ENCODE measurements at regions not wholly inside any gene's neighbourhood (a gene's known extent, or its start where the extent isn't known, plus 50 kb on each side); places are given as distances from the start of the nearest gene placed in this dataset.
"Not testable (repeated sequence)": the region's sequence is repeated elsewhere in the genome, so short reads cannot be mapped to it uniquely, and the experiment has no call there.

DNA sequence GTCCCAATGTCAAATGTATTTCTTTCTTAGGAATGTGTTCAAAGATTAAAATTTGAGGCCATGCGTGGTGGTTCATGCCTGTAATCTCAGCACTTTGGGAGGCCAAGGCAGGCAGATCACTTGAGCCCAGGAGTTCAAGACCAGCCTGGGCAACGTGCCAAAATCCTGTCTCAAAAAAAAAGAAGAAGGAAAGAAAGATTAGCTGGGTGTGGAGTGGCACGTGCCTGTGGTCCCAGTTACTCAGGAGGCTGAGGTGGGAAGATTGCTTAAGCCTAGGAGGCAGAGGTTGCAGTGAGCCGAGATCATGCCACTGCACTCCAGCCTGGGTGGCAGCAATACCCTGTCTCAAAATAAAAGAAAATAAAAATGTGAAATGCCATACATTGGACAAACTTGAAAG, 117.5 kb upstream of the SPATA31C2 start:
- not testable (repeated sequence) for TF ChIP-seq RAD21 (IDR thresholded peaks at IDR 0.05); SP1 (IDR thresholded peaks at IDR 0.05); HNF4G (IDR thresholded peaks at IDR 0.05); RXRA (IDR thresholded peaks at IDR 0.05); YY1 (IDR thresholded peaks at IDR 0.05); JUND (IDR thresholded peaks at IDR 0.05); TAF1 (conservative IDR thresholded peaks at IDR 0.05)
- TF ChIP-seq, protein P1, sequence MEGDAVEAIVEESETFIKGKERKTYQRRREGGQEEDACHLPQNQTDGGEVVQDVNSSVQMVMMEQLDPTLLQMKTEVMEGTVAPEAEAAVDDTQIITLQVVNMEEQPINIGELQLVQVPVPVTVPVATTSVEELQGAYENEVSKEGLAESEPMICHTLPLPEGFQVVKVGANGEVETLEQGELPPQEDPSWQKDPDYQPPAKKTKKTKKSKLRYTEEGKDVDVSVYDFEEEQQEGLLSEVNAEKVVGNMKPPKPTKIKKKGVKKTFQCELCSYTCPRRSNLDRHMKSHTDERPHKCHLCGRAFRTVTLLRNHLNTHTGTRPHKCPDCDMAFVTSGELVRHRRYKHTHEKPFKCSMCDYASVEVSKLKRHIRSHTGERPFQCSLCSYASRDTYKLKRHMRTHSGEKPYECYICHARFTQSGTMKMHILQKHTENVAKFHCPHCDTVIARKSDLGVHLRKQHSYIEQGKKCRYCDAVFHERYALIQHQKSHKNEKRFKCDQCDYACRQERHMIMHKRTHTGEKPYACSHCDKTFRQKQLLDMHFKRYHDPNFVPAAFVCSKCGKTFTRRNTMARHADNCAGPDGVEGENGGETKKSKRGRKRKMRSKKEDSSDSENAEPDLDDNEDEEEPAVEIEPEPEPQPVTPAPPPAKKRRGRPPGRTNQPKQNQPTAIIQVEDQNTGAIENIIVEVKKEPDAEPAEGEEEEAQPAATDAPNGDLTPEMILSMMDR (IDR thresholded peaks at IDR 0.05; ENCODE audit: low read depth, low read length, missing input control) = not testable (repeated sequence)
- TF ChIP-seq, protein P2, sequence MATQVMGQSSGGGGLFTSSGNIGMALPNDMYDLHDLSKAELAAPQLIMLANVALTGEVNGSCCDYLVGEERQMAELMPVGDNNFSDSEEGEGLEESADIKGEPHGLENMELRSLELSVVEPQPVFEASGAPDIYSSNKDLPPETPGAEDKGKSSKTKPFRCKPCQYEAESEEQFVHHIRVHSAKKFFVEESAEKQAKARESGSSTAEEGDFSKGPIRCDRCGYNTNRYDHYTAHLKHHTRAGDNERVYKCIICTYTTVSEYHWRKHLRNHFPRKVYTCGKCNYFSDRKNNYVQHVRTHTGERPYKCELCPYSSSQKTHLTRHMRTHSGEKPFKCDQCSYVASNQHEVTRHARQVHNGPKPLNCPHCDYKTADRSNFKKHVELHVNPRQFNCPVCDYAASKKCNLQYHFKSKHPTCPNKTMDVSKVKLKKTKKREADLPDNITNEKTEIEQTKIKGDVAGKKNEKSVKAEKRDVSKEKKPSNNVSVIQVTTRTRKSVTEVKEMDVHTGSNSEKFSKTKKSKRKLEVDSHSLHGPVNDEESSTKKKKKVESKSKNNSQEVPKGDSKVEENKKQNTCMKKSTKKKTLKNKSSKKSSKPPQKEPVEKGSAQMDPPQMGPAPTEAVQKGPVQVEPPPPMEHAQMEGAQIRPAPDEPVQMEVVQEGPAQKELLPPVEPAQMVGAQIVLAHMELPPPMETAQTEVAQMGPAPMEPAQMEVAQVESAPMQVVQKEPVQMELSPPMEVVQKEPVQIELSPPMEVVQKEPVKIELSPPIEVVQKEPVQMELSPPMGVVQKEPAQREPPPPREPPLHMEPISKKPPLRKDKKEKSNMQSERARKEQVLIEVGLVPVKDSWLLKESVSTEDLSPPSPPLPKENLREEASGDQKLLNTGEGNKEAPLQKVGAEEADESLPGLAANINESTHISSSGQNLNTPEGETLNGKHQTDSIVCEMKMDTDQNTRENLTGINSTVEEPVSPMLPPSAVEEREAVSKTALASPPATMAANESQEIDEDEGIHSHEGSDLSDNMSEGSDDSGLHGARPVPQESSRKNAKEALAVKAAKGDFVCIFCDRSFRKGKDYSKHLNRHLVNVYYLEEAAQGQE (IDR thresholded peaks at IDR 0.05) = not testable (repeated sequence)
- TF ChIP-seq, protein P3, sequence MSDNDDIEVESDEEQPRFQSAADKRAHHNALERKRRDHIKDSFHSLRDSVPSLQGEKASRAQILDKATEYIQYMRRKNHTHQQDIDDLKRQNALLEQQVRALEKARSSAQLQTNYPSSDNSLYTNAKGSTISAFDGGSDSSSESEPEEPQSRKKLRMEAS (IDR thresholded peaks at IDR 0.05) = not testable (repeated sequence)
